GM12878 (cell line): ENCODE measurements at regions not wholly inside any gene's neighbourhood (a gene's known extent, or its start where the extent isn't known, plus 50 kb on each side); places are given as distances from the start of the nearest gene placed in this dataset.

ENCODE experiments used
- ATAC-seq: fragments of 200-7000 bp; cut with Tn5 transposase; 3 replicates; pipeline ENCODE4 v1.9.1; 2020; ENCODE audit warnings: mild to moderate bottlenecking, moderate library complexity
- BruUV-seq: library from RNA; stranded (reverse); fragments of 400-500 nt; replicated peaks from 2 replicates; lab custom pipeline; 2021; lab: Mats Ljungman, UMichigan
- CTCF ChIA-PET: fragments of 300-600 bp; sonication (Branson Sonifier 250); formaldehyde crosslinking; extraction: SDS; loops from one replicate; lab custom pipeline; 2021; ENCODE audit warnings: inconsistent platforms; lab: Yijun Ruan, JAX
- POLR2A ChIA-PET: fragments of 350-600 bp; formaldehyde crosslinking; extraction: SDS; loops from one replicate; lab custom pipeline; 2021; ENCODE audit warnings: inconsistent platforms; lab: Charles Lee
- RAD21 ChIA-PET: fragments of 300-600 bp; sonication (Branson Sonifier 250); formaldehyde crosslinking; loops from one replicate; lab custom pipeline; 2023; ENCODE audit warnings: antibody characterized with exemption; ENCODE audit not compliant: unreplicated experiment; lab: Charles Lee
- SMC1A ChIA-PET: fragments of 300-600 bp; sonication (Branson Sonifier 250); formaldehyde crosslinking; loops from one replicate; lab custom pipeline; 2023; ENCODE audit not compliant: unreplicated experiment, uncharacterized antibody; lab: Charles Lee
- DNase-seq: peaks from one replicate; pipeline ENCODE4 v3.0.0-alpha.2; 2011; ENCODE audit warnings: low read depth, low spot score
- FAIRE-seq: peaks from 3 replicates; lab custom pipeline; 2011; peaks lifted over from hg19 to GRCh38; lab: Jason Lieb, UNC
- H2AFZ ChIP-seq: 2 replicates; pipeline ENCODE4 v1.6.0; 2011; ENCODE audit warnings: low read depth, low read length, control low read depth; ENCODE audit not compliant: control insufficient read depth
- H3K27ac ChIP-seq: 2 replicates; pipeline ENCODE4 v1.5.1; 2011; ENCODE audit warnings: control low read depth; ENCODE audit not compliant: control insufficient read depth, insufficient read depth
- H3K27me3 ChIP-seq, 2 experiments: replicated peaks in 1 of 2; 2 replicates each; pipeline versions ENCODE4 v1.6.0 to v1.6.1; 2011; ENCODE audit warnings: low read length in 1 of 2; ENCODE audit not compliant: control insufficient read depth in 2 of 2, insufficient read depth in 2 of 2
- H3K36me3 ChIP-seq, 2 experiments: 2 replicates each; pipeline ENCODE4 v1.5.1; 2011; ENCODE audit warnings: low read length in 1 of 2; ENCODE audit not compliant: control insufficient read depth in 2 of 2, insufficient read depth in 2 of 2
- H3K4me1 ChIP-seq: 2 replicates; pipeline ENCODE4 v1.6.1; 2011; ENCODE audit warnings: mild to moderate bottlenecking, low read length, moderate library complexity, mixed read lengths; ENCODE audit not compliant: control insufficient read depth, insufficient read depth
- H3K4me2 ChIP-seq: 2 replicates; pipeline ENCODE4 v1.6.0; 2011; ENCODE audit warnings: control low read depth; ENCODE audit not compliant: control insufficient read depth, insufficient read depth
- H3K4me3 ChIP-seq: fragments of 200-600 bp; sonication (generic); 2 replicates; pipeline ENCODE4 v1.5.1; 2016
- H3K79me2 ChIP-seq: 2 replicates; pipeline ENCODE4 v1.6.0; 2011; ENCODE audit warnings: low read length; ENCODE audit not compliant: control insufficient read depth, insufficient read depth
- H3K9ac ChIP-seq: 2 replicates; pipeline ENCODE4 v1.8.0; 2011; ENCODE audit warnings: low read length, control low read depth, mixed read lengths; ENCODE audit not compliant: control insufficient read depth, insufficient read depth
- H3K9me3 ChIP-seq: replicated peaks from 3 replicates; pipeline ENCODE4 v1.5.1; 2011; ENCODE audit warnings: mild to moderate bottlenecking, low read length; ENCODE audit not compliant: control insufficient read depth, insufficient read depth
- H4K20me1 ChIP-seq: 2 replicates; pipeline ENCODE4 v1.6.0; 2011; ENCODE audit not compliant: control insufficient read depth, insufficient read depth
- CEBPB ChIP-seq, 2 experiments: fragments of 150-350 bp in 1 of 2; IDR thresholded peaks; 2 replicates each; pipeline ENCODE4 v1.6.1; 2012 to 2014; ENCODE audit warnings: low read depth in 2 of 2, low read length in 2 of 2, borderline replicate concordance in 1 of 2, inconsistent platforms in 1 of 2
- FOXM1 ChIP-seq: IDR thresholded peaks from 2 replicates; pipeline ENCODE4 v1.6.1; 2012; ENCODE audit warnings: low read depth, mild to moderate bottlenecking, inconsistent platforms, low read length, moderate library complexity
- GATAD2B ChIP-seq: fragments of 450-650 bp; conservative IDR thresholded peaks from 2 replicates; pipeline ENCODE4 v1.6.1; 2017; ENCODE audit warnings: low read depth, mild to moderate bottlenecking, moderate library complexity
- IRF3 ChIP-seq: fragments of 450-650 bp; IDR thresholded peaks from 2 replicates; pipeline ENCODE4 v1.6.1; 2014; ENCODE audit warnings: mild to moderate bottlenecking
- LARP7 ChIP-seq: fragments of 450-650 bp; IDR thresholded peaks from 2 replicates; pipeline ENCODE4 v1.6.1; 2017; ENCODE audit warnings: mild to moderate bottlenecking
- NFYA ChIP-seq: IDR thresholded peaks from 2 replicates; pipeline ENCODE4 v1.6.1; 2011; ENCODE audit warnings: low read depth, mild to moderate bottlenecking, low read length, improper control_type of control experiment, borderline replicate concordance
- PAX8 ChIP-seq: fragments of 450-650 bp; IDR thresholded peaks from 2 replicates; pipeline ENCODE4 v1.6.1; 2017; ENCODE audit warnings: mild to moderate bottlenecking, moderate library complexity
- POLR2AphosphoS2 ChIP-seq: IDR thresholded peaks from 2 replicates; pipeline ENCODE4 v1.6.1; 2011; ENCODE audit warnings: low read depth, mild to moderate bottlenecking, low read length, improper control_type of control experiment, moderate library complexity
- POLR2AphosphoS5 ChIP-seq: IDR thresholded peaks from 2 replicates; pipeline ENCODE4 v1.6.1; 2011; ENCODE audit warnings: mild to moderate bottlenecking, low read length, inconsistent platforms
- RAD21 ChIP-seq: IDR thresholded peaks from 2 replicates; pipeline ENCODE4 v1.6.1; 2011; ENCODE audit warnings: mild to moderate bottlenecking, low read depth, low read length, moderate library complexity; ENCODE audit not compliant: insufficient read depth
- RELB ChIP-seq: fragments of 450-650 bp; IDR thresholded peaks from 2 replicates; pipeline ENCODE4 v1.6.1; 2017; ENCODE audit warnings: low read depth, mild to moderate bottlenecking, moderate library complexity
- SKIL ChIP-seq: fragments of 450-650 bp; IDR thresholded peaks from 2 replicates; pipeline ENCODE4 v1.6.1; 2017; ENCODE audit warnings: mild to moderate bottlenecking, low read depth, inconsistent platforms; ENCODE audit not compliant: poor library complexity, severe bottlenecking
- SP1 ChIP-seq: IDR thresholded peaks from one replicate; pipeline ENCODE4 v1.6.1; 2011; ENCODE audit warnings: low read depth, low read length
- SRF ChIP-seq, 2 experiments: IDR thresholded peaks; 2 replicates each; pipeline ENCODE4 v1.6.1; 2011; ENCODE audit warnings: low read depth in 2 of 2, low read length in 2 of 2, mild to moderate bottlenecking in 1 of 2, moderate library complexity in 1 of 2
- STAT3 ChIP-seq: IDR thresholded peaks from 2 replicates; pipeline ENCODE4 v1.6.1; 2011; ENCODE audit warnings: low read depth, low read length, improper control_type of control experiment
- TCF7 ChIP-seq: IDR thresholded peaks from 2 replicates; pipeline ENCODE4 v1.6.1; 2014; ENCODE audit warnings: antibody characterized with exemption, borderline replicate concordance
- WRNIP1 ChIP-seq: IDR thresholded peaks from 2 replicates; pipeline ENCODE4 v1.6.1; 2011; ENCODE audit warnings: low read depth, low read length, improper control_type of control experiment, borderline replicate concordance
- YY1 ChIP-seq: IDR thresholded peaks from 2 replicates; pipeline ENCODE4 v1.6.1; 2011; ENCODE audit warnings: low read depth, mild to moderate bottlenecking, low read length
- ZNF384 ChIP-seq: IDR thresholded peaks from 2 replicates; pipeline ENCODE4 v1.6.1; 2012; ENCODE audit warnings: low read depth, mild to moderate bottlenecking, low read length, improper control_type of control experiment, borderline replicate concordance
- ZNF622 ChIP-seq: fragments of 450-650 bp; IDR thresholded peaks from 2 replicates; pipeline ENCODE4 v1.6.1; 2017; ENCODE audit warnings: mild to moderate bottlenecking, inconsistent platforms
- whole genome bisulfite sequencing: methylation state at CpG from one replicate; pipeline ENCODE4 v1.1.6; 2016; ENCODE audit warnings: low lambda C conversion rate; ENCODE audit not compliant: insufficient replicate concordance, insufficient coverage; ENCODE audit errors: missing lambda C conversion rate; 5-methylcytosine and 5-hydroxymethylcytosine counted together
- in situ Hi-C: fragments of 300-500 bp; cut with MboI; formaldehyde crosslinking; loops from 9 replicates; pipeline ENCODE4 v1.14.3; 2018; ENCODE audit warnings: mixed read lengths
- intact Hi-C: fragments of 100-400 bp; cut with micrococcal nuclease; formaldehyde crosslinking; loops from one replicate; pipeline ENCODE4 v1.14.2; 2022; ENCODE audit not compliant: unreplicated experiment

GRCh38 chr11:25615069-25615468 lies 716.9 kb upstream of the ANO3 start:
- H3K36me3 ChIP-seq, result no peaks in the 10 kb centered on the region
- no peak for FAIRE-seq
- in situ Hi-C loops (no loop called here), intact Hi-C loops (no loop called here)
- POLR2A ChIA-PET, result interaction anchor here (0.6 kb wide), 1 partner anchor 131 kb away, joined by 3 read pairs; no protein-coding TSS in a partner anchor
- no peaks in the 10 kb centered on the region for H3K79me2 ChIP-seq
- SMC1A ChIA-PET, result no interaction called here
- TF ChIP-seq SP1, result no peak
- TF ChIP-seq POLR2AphosphoS2, result no peak
- no peak for TF ChIP-seq STAT3
- TF ChIP-seq FOXM1, result no peak
- TF ChIP-seq POLR2AphosphoS5, result no peak
- TF ChIP-seq RAD21, result no peak
- no peak for TF ChIP-seq CEBPB (IDR thresholded peaks at IDR 0.05; ENCODE audit: borderline replicate concordance in 1 of 2, low read depth in 2 of 2, low read length in 2 of 2)
- no peak for TF ChIP-seq SKIL
- no peak for TF ChIP-seq IRF3
- TF ChIP-seq TCF7, result no peak
- TF ChIP-seq PAX8, result no peak
- no peak for TF ChIP-seq ZNF384
- TF ChIP-seq LARP7, result no peak
- TF ChIP-seq SRF (IDR thresholded peaks at IDR 0.05; ENCODE audit: low read depth in 2 of 2, low read length in 2 of 2), result no peak
- TF ChIP-seq ZNF622, result no peak
- TF ChIP-seq WRNIP1, result no peak
- TF ChIP-seq GATAD2B, result no peak
- TF ChIP-seq YY1, result no peak
- no peak for TF ChIP-seq RELB
- no peak for TF ChIP-seq NFYA
- no peaks in the 10 kb centered on the region for H3K27me3 ChIP-seq
- RAD21 ChIA-PET, result no interaction called here
- H4K20me1 ChIP-seq, result no peaks in the 10 kb centered on the region
- 25% methylated on average over 2 of the region's 2 CpGs for WGBS
- CTCF ChIA-PET, result no interaction called here
- H3K4me1 ChIP-seq, result no peaks in the 10 kb centered on the region
- no peak overlapping the region for H3K4me3 ChIP-seq
- H3K9me3 ChIP-seq, result no peaks in the 10 kb centered on the region
- no peak for ATAC-seq
- DNase-seq, result no peak
- no peak overlapping the region for H3K27ac ChIP-seq
- no peak overlapping the region for H2AFZ ChIP-seq
- no TSS peak for BruUV-seq
- no peak overlapping the region for H3K4me2 ChIP-seq
- H3K9ac ChIP-seq, result no peak overlapping the region
